GM12873 (cell line): ENCODE measurements at regions not wholly inside any gene's neighbourhood (a gene's known extent, or its start where the extent isn't known, plus 50 kb on each side); places are given as distances from the start of the nearest gene placed in this dataset.

ENCODE experiments used
- TF ChIP-seq, protein P1 (sequence below): IDR thresholded peaks from 2 replicates; pipeline ENCODE4 v1.5.1; 2012; ENCODE audit warnings: low read depth, mild to moderate bottlenecking, moderate library complexity, low read length, control low read depth; ENCODE audit not compliant: insufficient read depth; ENCODE audit errors: missing control alignments

DNA sequence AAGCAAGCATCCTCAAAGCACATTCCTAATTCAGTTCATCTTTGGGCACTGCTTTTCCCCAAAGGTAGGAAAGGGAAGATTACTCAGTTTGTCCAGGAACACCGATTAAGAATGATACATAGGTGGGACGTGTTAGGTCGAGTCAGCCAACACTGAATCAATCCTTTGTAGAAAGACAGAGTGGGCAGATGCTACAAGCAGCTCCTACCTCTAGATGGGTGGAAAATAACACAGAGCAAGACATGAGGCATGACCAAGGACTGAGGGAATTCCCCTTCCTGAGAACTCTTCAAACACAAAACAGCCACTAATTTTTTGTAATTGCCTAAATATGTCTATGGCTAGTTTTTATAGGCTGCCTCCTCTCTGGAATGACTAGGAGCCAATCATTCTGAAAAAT is 331.7 kb downstream of the HNRNPD start:
- TF ChIP-seq, protein P1, sequence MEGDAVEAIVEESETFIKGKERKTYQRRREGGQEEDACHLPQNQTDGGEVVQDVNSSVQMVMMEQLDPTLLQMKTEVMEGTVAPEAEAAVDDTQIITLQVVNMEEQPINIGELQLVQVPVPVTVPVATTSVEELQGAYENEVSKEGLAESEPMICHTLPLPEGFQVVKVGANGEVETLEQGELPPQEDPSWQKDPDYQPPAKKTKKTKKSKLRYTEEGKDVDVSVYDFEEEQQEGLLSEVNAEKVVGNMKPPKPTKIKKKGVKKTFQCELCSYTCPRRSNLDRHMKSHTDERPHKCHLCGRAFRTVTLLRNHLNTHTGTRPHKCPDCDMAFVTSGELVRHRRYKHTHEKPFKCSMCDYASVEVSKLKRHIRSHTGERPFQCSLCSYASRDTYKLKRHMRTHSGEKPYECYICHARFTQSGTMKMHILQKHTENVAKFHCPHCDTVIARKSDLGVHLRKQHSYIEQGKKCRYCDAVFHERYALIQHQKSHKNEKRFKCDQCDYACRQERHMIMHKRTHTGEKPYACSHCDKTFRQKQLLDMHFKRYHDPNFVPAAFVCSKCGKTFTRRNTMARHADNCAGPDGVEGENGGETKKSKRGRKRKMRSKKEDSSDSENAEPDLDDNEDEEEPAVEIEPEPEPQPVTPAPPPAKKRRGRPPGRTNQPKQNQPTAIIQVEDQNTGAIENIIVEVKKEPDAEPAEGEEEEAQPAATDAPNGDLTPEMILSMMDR, result no peak

DNA sequence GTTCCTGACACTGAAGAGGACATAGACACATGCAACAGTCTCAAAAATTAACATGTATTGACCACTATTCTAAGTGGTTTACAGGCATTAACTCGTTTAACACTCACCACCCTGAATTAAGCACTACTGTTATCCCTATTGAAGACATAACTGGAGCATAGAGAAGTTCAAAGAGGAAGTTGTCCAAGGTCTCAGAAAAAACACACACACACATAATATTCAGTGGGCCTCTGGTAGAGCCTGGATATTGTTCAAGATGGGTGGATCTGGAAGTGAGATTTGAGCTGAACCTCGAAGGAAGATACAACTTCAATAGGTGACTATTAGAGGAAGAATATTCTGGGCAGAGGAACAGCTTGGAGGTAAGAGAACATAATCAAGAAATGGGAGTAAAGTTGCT is 334.9 kb downstream of the HNRNPD start:
- TF ChIP-seq, protein P1, result no peak

DNA sequence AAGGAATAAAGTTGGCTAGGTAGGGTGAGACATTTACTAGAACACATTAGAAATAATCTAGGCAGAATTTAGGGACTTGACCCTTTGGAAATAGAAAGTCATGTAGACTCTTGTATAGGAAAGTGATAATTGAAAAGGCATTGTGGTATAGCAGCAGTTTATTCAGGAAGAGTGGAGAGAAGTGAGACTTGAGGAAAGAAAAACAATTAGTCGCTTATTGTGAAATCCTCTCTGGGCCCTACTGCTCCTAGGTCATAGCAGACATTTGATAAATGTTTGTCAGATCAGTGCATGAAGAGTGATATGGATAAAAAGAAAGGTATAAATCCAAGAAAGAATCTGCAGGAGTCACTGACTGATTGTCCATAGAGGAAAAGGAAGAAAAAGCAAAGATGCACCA is 337.6 kb downstream of the HNRNPD start:
- TF ChIP-seq, protein P1, result no peak

DNA sequence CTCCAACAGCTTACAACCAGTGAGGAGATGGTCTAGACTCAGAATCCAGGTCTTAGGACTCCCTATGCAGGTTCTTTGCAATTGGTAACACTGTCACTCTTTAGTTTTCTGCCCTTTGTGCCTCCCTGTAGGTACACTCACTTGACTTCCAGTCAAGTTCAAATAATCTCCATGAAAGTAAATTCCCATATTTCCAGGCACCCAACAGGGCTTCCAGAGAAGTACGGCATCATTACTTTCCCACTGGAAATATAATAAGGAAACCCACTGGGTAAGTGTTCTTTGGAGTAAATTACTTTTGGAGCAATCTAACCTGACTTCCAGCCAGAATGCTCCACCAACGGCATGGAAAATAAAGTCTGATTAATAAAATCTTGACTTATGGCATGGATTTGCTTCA is 338.9 kb downstream of the HNRNPD start:
- TF ChIP-seq, protein P1, result no peak

DNA sequence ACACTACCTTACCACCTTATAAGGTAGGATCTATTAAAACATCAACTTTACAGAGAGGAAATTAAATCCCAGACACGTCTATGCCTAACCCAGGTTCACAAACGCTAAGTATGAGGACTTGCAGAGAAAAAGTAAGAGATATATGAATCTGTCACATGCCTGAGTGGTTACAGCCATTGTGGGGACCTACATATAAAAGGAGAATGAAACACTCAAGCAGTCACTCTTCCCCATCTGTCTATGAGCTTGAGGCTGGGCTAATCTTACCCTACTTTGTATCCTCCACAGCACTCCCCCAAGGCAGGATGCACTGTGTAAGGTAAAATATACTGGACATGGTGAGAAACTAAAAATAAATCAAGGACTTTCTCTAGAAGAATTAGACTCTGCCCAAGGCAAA is 339.9 kb downstream of the HNRNPD start:
- TF ChIP-seq, protein P1, result no peak

DNA sequence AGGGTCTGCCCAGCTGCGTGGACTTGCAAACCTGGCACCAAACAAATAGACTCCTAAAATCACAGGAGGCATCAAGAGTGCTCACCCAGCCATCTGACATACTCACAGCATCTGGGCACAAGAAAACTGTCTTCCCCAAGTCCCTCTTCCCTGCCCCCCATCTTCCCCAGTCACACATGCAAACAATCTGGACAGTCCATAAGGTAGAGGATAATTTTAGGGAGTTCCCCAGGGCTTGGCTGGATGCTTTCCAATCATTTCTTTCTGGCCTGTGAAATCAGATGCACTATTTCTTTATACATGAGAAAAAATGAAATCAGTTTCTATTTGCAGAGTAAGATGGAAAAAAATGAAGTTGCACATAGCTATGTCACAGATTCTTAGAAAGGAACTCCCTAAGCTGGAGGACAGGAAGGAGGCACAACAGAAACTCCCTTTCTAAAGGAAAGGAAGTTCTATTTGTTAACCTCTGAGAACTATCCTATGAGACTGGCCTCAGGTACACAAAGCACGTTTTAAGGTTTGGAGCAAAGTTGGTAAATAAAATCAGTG is 342.3 kb downstream of the HNRNPD start:
- TF ChIP-seq, protein P1, result no peak

DNA sequence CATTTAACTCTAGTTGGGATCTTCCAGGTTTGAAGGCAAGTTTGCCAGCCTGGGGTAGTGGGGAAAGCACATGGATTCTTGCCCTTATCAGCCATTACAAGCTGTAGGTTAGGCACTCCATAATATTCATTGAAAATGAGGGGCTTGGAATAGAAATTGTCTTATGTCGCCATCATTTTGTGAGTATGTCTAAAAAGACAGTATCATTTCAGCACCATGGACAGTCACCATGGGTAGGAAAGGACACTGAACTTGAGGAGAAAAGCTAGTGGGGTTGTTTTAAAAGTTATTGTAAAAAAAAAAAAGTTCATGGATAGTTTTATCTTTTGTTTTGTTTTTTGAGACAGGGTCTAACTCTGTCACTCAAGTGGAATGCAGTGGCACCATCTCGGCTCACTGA is 356.1 kb downstream of the HNRNPD start:
- TF ChIP-seq, protein P1, result no peak
